Islet precursor cell (in vitro differentiated cells): ENCODE measurements at regions not wholly inside any gene's neighbourhood (a gene's known extent, or its start where the extent isn't known, plus 50 kb on each side); places are given as distances from the start of the nearest gene placed in this dataset.
"Not testable (repeated sequence)": the region's sequence is repeated elsewhere in the genome, so short reads cannot be mapped to it uniquely, and the experiment has no call there.

Experiments
- DNase-seq: peaks from one replicate; pipeline ENCODE4 v3.0.0-alpha.2; 2018

DNA sequence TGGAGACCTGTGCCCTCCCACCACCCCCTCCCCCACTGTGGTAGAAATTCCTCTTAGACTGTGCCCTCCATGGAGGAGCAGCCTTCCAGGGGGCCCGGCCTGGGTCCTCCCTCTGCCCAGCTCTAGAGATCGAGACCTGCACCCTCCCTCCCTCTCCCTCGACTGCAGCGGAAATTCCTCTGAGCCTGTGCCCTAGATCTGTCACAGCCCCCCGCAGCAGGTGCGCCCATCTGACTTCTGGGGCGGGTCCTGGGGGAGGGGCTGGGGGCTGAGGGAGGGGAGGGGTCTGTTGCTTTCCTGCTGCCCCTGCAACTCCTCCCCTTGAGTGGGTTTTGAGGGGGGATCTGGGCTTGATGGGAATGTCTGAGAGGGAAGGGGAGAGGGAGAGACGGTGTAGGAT lies 177.8 kb upstream of the GSE1 start:
- DNase-seq, result no peak

DNA sequence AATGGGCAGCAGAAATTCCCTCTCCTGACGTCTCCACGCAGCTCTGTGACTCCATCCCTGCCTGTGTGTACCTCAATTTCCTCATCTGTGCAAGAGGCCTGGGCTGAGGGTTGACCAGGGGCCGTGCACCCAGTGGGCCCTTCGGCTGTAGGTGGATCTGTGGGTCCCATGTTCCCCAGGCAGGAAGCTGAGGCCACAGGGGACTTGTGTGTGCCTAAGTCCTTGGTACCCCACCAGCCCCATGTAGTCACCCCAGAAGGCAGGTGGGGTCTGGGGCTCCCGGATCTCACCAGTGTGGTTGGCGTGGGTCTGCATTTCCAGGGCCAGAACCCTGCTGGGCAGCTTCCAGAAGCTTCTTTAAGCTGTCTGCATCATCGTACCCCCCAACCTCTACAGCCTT lies 177.4 kb upstream of the GSE1 start:
- DNase-seq, result no peak

DNA sequence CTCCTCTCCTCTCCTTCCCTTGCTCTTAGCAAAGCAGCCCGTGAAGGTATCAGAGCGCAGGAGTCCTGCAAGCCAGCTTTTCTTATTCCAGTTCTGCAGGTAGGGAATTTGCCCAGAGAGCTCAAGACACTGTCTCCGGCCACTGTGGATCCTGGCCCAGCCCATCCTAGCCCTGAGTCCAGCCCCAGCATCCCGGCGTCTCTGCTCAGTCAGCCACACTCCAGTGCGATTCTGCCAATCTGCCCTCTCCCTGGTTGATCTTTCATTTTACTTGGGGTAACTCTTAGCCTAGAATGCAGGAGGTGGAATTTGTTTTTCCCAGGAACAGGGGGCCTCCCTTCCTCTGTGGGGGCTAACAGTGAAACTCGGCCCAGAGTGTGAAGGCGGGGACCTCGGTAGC lies 176.9 kb upstream of the GSE1 start:
- no peak for DNase-seq

DNA sequence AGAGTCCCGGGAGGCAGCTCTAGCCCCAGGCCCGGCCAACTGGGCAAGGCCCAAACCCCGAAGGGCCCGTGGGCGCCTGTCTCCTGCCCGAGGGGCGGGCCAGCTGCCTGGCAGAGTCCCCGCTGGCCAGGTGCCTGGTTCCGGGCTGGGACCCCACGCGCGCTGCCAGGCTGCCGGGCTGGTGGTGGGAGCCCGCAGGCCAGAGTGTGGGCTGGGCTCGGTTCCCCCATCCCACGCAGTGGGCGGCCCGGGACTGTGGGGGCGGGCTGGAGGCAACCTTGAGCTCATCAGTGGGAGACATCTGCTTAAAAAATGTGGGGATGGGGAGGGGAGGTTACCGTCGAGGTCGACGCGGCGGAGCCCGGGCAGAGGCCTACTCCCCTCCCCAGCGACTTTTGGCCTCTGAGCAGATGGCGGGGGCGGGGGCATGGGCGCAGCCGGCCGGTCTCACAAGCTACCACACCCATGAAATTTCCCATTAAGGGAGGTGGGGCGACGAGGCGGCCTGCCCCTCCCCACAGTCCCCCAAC lies 176.4 kb upstream of the GSE1 start:
- no peak for DNase-seq

DNA sequence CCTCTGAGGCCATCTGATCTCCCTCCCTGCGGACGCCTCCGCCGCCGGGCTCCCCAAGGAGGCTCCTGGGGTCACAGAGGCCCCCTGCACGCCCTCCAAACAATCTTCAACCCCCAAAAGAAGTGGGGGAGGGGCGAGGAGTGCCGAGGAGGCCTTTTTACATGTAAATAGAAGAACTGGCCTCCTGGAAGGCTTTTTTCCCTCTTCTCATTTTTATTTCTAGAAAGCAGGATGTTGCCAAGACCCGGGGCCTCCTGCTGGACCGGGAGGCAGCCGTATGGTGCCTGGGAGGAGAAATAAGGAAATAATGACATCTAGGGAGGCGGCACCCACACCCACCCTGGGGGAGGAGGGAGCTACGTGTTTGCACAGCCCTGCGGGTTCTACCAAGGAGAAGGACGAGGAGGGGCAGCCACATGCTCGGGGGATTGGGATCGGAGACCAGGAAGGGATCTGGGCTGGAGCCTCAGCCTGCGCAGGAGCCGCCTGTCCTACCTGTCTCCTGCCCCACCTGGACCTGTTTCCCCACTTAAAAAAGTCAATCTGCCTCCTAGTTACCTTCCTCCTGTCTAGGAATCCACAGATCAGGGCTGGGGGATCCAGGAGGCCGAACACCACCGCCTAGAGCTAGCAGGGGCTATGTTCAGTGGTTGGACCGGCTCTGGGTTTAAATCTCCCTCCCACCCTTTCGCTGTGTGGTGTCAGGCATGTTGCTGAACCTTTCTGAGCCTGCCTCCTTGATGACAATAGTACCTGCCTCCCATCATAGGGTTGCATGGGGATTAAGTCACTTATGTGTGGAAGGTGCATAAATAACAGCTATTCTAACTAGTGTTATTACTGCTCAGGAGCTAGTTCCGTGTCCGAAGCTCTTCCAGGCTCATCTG lies 175.7 kb upstream of the GSE1 start:
- DNase-seq, result no peak

DNA sequence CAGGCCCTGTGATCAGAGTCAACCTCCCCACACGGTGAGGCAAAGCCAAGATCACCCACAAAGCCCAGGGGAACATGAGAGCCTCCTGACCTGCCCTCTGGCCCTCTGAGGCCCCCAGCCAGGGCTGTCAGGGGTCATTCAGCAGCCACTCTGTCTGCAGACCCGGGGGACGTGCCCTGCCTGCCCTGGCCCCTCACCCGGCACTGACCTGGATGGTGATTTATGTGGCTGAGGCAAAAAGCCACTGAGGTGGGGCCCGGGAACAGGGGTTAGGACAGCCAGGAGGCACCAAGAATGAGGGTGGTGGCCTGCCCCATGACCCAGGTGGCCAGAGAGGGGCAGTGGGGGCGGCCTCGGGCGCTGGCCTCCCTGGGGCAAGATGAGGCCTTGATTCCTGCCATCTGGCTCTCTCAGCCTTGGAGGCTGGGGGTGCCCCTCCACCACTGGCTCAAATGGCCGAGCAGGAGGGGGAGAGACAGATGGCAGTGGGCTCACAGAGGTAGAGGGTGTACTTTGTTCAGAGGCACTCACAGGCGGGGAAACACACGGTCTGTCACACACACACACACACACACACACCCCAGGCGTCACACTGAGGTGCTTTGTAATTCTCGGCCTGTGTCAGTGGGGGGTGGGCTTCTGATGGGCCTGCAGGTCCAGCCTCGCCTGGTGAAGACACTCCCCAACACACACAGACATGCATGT lies 174.0 kb upstream of the GSE1 start:
- DNase-seq, result no peak

DNA sequence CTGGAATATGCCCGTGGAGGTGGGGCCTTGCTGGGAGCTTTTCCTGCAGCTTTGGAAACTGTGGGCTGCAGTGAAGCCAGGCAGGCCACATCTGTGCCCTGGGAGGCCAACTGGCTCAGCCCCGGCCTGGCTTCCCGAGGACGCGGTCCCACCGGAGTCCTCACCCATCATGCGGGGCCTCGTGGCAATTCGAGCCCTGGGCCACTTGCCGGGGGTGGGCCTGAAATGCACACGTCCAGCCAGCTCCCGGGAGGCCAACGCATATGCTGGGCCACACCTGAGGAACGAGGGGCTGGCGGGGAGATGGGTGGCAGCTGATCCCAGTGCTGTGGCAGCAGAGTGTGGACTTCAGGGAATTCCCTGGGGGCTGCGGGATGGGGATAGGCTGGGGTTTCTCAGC lies 172.4 kb upstream of the GSE1 start:
- DNase-seq, result no peak

DNA sequence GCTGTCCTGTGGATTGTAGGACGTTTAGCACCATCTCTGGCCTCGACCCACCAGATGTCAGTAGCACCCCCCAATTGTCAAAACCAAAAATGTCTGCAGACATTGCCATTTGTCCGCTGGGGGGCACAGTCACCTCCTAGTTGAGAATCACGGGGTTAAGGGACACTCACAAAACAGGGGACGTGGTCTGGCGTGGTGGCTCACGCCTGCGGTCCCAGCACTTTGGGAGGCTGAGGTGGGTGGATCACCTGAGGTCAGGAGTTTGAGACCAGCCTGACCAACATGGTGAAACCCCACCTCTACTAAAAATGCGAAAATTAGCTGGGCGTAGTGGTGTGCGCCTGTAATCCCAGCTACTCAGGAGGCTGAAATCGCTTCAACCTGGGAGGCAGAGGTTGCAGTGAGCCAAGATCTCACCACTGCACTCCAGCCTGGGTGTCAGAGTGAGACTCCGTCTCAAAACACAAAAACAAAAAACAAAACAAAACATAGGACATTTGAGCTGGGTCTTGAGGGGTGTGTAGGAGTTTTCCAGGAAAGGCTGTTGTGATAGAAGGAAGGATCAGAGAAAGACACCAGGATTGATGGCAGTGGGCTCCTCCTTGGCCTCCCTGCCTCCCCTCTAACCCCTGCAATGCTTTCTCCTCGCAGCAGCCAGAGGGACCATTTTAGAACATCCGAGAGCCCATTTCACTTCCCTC lies 171.8 kb upstream of the GSE1 start:
- no peak for DNase-seq

DNA sequence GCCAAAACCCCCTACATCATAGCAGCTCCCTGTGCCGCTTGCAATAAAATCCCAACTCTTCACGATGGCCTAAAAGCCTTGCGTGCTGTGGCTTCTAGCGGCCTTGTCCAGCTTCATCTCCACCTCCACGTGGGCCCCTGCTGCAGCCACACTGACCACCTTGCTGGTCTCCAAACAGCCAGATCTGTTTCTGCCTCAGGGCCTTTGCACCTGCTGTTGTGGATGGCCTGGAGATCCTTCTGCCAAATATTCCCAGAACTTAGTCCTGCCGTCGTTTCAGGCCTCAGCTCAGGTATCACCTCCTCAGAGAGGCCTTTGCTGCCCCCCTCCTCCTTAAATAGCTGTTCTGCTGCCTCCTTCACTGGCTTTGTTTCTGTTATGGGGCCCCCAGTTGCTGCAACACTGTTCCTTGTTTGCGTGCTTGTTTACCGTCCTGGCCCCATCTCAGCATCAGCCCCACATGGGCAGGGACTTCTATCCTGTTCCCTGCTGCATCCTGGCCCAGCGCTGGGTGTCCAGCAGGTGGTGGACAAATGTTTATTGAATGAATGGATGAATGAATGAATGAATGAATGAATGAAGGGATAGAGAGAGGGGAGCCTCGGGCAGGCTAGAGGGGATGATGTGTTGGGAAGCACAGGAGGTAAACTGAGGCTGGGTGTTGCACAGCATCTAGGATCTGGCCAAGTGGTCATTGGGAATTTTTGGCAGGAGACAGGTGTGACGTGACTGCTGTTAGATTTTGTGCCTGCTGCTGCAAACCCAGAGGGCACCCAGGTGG lies 171.0 kb upstream of the GSE1 start:
- no peak for DNase-seq

DNA sequence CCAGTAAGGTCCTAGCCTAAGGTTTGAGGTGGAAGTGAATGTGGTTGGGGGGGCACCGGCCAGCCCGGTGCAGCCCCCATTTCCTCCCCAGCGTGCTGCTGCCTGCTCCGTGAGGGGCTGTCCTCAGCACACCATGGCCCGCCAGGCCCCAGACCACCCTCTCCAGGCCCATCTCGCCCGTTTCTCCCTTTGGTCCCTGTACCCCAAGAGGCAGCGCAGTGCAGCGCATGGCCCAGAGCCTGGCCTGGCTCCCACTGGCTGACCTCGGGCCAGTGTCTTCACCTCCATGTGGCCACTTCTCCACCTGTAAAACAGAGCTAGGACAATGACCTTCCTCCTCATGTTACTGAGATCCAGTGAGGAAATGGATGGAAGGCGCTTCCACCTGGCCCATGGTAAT lies 170.0 kb upstream of the GSE1 start:
- no peak for DNase-seq

DNA sequence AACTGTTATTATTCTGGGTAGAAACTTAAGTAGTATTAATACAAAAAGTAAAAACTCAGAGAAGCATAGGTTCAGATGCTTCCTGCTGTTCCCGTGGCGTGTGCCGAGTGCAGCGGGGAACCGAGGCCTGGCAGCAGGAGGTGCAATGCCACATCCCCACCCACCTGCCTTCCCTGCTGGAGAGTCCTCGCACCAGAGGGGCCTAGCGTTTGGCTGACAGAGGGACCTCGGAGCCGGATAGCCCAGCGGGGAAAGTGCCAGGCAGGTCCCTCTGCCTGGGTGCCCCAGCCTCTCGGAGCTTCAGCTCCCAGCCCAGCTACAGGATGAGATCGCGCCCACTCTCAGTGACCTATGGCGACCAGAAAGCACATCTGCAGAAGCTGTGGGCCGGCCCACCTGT lies 169.6 kb upstream of the GSE1 start:
- no peak for DNase-seq

DNA sequence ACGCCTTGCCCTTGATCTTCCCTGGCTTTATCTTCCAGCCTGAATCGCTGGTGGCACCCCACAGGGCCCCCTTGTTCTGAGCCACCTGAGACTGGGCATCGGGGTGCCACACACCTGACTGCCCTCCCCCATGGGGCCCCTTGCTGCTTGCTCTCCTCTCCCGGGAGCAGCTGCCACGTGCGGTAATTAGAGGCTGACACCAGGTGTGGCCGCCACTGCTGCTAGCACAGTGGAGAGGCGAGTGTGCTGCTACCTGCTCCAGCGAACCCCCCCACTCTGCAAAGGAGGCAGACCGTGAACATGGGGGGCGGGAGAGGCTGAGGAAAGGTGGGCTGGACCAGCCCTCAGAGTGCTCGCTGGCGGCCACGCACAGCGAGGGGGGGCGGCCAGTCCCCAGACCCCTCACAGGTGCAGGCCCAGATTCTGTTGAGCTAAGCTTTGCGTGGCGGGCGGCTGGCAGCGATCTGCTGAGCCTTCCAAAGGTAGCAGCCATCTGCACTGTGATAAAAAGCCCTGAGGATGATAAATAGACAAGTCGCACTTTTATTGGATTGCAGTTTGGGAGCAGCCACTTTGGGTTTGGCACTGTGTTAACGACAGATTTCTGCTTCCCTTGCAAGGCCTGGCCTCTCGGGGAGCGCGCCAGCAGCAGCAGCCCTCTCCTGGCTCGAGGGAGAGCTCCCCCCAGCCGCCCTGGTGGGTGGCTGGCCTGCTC lies 167.9 kb upstream of the GSE1 start:
- DNase-seq, result no peak

DNA sequence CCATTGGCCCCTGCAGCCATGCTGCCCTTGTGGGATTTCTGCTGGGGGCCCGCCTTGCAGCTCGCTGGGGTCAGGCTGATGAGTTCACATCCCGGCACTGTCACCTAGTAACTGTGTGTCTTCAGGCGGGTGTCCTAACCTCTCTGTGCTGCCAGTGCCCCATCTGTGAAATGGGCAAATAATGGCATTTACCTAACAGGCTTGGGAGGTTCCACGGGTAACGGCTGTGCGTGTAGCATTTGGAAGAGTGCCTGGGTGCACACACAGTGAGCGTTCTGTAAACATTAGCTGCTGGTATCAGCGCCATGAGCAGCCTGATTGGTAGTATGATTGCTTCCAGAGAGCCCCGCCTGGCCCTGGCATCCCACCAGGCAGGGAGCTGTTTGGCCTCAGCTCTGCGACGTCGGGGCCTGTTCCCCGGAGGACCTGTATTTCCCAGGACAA lies 167.3 kb upstream of the GSE1 start:
- DNase-seq, result no peak

DNA sequence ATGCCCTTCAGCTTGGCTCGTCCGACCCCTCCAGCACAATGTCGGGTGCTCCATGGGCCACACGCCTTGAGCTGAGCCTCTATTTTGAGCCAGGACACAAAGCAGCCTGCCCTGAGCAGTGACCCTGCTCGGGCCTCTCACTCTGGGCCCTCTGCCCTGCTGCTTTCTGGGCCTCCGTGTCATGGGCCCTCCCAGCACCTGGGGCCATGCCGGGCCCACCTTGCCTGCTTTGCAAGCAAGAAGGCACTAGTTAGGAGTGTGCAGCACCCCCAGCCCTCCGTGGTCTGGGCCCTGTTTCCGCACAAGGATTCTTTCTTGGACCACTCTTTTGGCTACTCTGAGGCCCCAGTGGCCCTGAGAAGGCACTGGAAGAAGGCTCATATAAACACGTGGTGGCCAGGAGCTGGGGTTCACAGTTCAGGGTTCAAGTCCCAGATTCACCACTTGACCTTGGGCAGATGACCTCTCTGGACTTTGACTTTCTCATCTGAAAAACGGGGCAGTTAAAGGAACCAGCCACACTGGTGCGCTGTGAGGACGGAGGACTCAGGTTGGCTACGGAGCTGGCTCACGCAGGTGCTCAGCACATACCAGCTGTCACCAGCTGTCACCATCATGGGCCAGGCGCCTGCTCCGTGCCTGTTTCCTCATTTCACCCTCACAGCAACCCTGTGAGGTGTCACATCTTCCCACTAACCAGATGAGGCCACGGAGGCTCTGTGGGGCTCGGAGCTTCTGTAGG lies 166.0 kb upstream of the GSE1 start:
- no peak for DNase-seq

DNA sequence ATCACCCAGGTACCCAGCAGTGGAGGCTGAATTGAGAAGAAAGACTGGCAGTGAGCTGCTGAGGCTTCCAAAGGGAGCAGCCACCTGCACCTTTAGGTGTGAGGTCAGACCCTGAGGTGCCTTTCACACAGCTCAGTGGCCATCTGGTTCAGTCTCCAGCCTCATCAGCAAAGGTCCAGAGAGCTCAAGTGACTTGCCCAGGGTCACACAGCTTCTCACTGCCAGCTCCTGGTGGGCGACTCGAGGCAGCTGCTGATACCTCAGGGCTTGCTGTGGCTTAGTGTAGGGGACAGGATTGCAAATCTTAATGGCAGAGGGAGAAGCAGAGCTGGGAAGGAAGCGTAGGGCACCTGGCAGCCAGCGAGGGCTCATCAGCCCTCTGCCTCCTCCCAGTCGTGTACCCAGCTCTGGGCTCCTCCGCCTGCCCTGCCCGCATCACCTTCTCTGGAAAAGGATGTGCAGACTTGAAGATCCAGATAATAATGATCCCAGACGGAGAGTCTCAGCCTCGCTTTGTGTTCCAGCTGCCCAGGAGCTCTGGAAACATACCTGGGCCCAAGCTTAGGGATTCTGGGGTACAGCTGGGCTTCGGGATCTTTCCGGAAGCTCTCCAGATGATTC lies 165.3 kb upstream of the GSE1 start:
- DNase-seq, result no peak

DNA sequence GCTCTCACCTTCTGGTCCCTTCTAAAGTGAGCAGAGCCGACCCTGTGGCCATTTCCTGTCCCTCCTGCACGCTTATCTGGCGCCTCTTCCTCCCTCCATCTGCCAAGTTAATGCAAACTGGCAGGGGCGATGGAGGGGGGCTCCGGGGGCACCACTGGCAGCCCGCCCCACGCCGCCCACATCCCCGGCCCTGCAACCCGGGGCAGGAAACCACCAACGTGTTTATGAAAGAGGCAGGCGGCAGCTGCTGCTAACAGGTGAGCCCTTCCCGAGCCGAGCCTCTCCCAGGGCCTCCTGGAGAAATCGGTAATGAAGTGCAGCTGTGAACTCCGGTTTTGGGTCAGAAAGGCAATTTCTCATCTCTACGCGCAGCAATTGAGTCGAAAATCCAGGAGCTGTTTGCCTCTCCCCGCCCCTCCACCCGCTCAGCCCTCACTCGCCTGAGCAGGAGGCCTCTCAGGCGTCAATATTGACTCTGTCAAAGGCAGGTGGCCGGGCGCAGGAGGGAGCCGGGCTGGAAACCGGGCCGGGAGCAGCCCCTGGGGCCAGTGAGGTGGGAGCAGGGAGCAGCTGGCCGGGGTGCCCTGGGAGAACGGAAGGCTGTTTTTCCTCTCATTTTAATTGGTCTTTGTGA lies 164.4 kb upstream of the GSE1 start:
- DNase-seq, result no peak

DNA sequence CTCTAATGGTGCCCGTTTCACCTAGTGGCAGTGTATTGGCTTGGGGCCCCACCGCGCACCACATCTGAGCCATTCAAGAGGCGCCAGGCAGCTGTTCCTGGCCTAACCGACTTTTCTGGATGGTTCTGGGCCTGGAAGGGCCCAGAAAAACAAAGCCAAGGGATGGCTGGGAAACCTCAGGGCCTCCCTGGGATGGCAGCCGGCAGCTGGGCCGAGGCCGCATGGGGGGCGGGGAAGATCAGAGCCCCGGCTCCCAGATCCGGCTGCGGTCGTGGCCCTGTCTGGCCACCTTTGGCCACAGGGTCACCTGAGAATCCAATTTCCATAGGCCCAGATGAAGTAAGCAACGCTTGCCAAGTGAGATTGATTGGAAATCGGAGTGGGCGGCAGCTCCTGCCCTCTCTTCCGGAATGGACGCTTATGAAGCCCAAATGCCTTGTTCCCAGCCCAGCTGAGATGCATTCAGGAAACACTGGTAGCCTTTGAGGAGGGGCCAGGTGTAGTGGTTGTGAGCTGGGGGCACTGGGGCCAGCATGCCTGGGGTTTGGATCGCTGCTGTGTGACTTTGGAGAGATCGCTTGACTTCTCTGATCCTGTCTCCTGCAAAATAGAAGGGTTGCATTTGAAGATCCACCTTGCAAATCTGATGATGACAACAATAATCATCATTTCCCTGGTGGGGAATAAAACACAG lies 163.8 kb upstream of the GSE1 start:
- no peak for DNase-seq

DNA sequence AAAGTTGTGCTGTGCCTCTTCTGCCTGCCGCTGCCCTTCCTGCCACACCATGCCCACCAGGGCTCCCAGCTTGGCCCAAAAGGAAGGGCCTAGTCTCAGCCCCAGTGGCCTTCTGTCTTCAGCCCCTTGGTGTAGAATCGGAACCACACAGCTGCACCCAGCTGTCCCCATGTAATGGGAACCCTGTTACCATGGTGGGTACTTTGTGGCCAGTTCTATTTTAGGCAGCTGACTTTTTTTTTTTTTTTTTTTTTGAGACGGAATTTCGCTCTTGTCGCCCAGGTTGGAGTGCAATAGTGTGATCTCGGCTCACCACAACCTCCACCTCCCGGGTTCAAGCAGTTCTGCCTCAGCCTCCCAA lies 163.3 kb upstream of the GSE1 start:
- no peak for DNase-seq

DNA sequence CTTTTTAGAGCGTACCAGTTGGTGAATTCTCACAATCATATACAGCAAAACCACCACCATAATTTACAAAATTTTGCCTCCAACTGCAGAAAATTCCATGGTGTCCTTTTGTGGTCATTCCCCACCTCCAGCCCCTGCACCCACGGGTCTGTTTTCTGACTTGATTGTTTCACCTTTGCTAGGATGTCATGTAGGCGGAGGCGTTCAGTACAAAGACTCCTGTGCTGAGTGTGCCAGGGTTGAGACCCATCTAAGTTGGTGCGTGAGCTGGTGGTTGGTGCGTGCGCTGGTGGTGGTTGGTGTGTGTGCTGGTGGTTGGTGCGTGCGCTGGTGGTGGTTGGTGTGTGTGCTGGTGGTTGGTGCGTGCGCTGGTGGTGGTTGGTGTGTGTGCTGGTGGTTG lies 162.0 kb upstream of the GSE1 start:
- DNase-seq, result not testable (repeated sequence)
